HCT116 (cell line): ENCODE measurements at regions not wholly inside any gene's neighbourhood (a gene's known extent, or its start where the extent isn't known, plus 50 kb on each side); places are given as distances from the start of the nearest gene placed in this dataset.

Source experiments
- ATAC-seq: fragments of 200-7000 bp; cut with Tn5 transposase; 2 replicates; pipeline ENCODE4 v1.9.1; 2020; ENCODE audit warnings: mild to moderate bottlenecking, moderate library complexity
- BruUV-seq: library from RNA; stranded (reverse); fragments of 400-500 nt; replicated peaks from 2 replicates; lab custom pipeline; 2021; lab: Mats Ljungman, UMichigan
- CTCF ChIA-PET: fragments of 300-600 bp; sonication (Branson Sonifier 250); formaldehyde crosslinking; loops from one replicate; lab custom pipeline; 2021; ENCODE audit warnings: antibody characterized with exemption; lab: Charles Lee
- POLR2A ChIA-PET: fragments of 300-600, 350-600 bp; sonication (Branson Sonifier 250); formaldehyde crosslinking; loops from one replicate; lab custom pipeline; 2021; ENCODE audit warnings: antibody characterized with exemption; lab: Charles Lee
- RAD21 ChIA-PET, 2 experiments: fragments of 300-600 bp; sonication (Branson Sonifier 250); formaldehyde crosslinking; loops; one replicate each; lab custom pipeline; 2023; ENCODE audit warnings: low total read pairs in 2 of 2; ENCODE audit not compliant: uncharacterized antibody in 2 of 2, unreplicated experiment in 2 of 2, low non-redundant PET in 1 of 2; lab: Charles Lee
- DNase-seq: peaks from one replicate; pipeline ENCODE4 v3.0.0-alpha.2; 2010; ENCODE audit warnings: low read depth, low spot score
- H2AFZ ChIP-seq: fragments of 200-600 bp; shearing (Covaris generic), sonication (generic); 2 replicates; pipeline ENCODE4 v1.6.1; 2017; ENCODE audit warnings: low read depth, mixed run types, mixed read lengths, antibody characterized with exemption, low read length; ENCODE audit not compliant: poor library complexity, severe bottlenecking
- H3K27ac ChIP-seq: 2 replicates; pipeline ENCODE4 v1.5.1; 2012; ENCODE audit warnings: low read depth, low read length
- H3K27me3 ChIP-seq: fragments of 200-600 bp; sonication (generic); 2 replicates; pipeline ENCODE4 v1.6.1; 2016; ENCODE audit warnings: mixed run types, low read length, mixed read lengths; ENCODE audit not compliant: insufficient read depth
- H3K36me3 ChIP-seq, 2 experiments: fragments of 200-500 bp in 1 of 2; fragments of 200-600 bp in 1 of 2; sonication (Bioruptor generic) in 1 of 2; sonication (generic) in 1 of 2; 2 replicates each; pipeline versions ENCODE4 v1.5.1 to v1.6.1; 2014 to 2016; ENCODE audit warnings: low read length in 2 of 2, inconsistent platforms in 1 of 2, mixed read lengths in 1 of 2, mixed run types in 1 of 2; ENCODE audit not compliant: insufficient read depth in 2 of 2, control insufficient read depth in 1 of 2
- H3K4me1 ChIP-seq, 2 experiments: fragments of 200-600 bp in 1 of 2; sonication (generic) in 1 of 2; 2 replicates each; pipeline versions ENCODE4 v1.5.1 to v1.6.1; 2012 to 2017; ENCODE audit warnings: low read length in 2 of 2, inconsistent platforms in 1 of 2, mild to moderate bottlenecking in 1 of 2, mixed read lengths in 1 of 2, mixed run types in 1 of 2, moderate library complexity in 1 of 2; ENCODE audit not compliant: insufficient read depth in 2 of 2, control insufficient read depth in 1 of 2
- H3K4me2 ChIP-seq: fragments of 200-600 bp; sonication (generic); 2 replicates; pipeline ENCODE4 v1.6.1; 2017; ENCODE audit warnings: mixed run types, low read length, mixed read lengths
- H3K4me3 ChIP-seq, 2 experiments: fragments of 200-600 bp in 1 of 2; sonication (generic) in 1 of 2; replicated peaks in 1 of 2; 2 replicates each; pipeline ENCODE4 v1.5.1; 2011 to 2016; ENCODE audit warnings: low read length in 2 of 2, control low read depth in 1 of 2, low read depth in 1 of 2, mild to moderate bottlenecking in 1 of 2, mixed read lengths in 1 of 2, mixed run types in 1 of 2
- H3K79me2 ChIP-seq: fragments of 200-600 bp; sonication (generic); 2 replicates; pipeline ENCODE4 v1.6.1; 2017; ENCODE audit warnings: mild to moderate bottlenecking, mixed run types, low read length, moderate library complexity, mixed read lengths; ENCODE audit not compliant: insufficient read depth
- H3K9ac ChIP-seq: fragments of 200-600 bp; sonication (generic); 2 replicates; pipeline ENCODE4 v1.6.1; 2016; ENCODE audit warnings: low read length, mixed read lengths
- H3K9me2 ChIP-seq: fragments of 200-600 bp; sonication (generic), shearing (Covaris generic); 2 replicates; pipeline ENCODE4 v1.6.1; 2017; ENCODE audit warnings: mixed run types, mild to moderate bottlenecking, moderate library complexity; ENCODE audit not compliant: insufficient read depth
- H3K9me3 ChIP-seq, 2 experiments: fragments of 200-500 bp in 1 of 2; fragments of 200-600 bp in 1 of 2; sonication (Bioruptor generic) in 1 of 2; sonication (generic) in 1 of 2; 2 replicates each; pipeline ENCODE4 v1.6.1; 2014 to 2017; ENCODE audit warnings: low read length in 2 of 2, mixed read lengths in 2 of 2, inconsistent platforms in 1 of 2, low read depth in 1 of 2, mild to moderate bottlenecking in 1 of 2, mixed run types in 1 of 2, moderate library complexity in 1 of 2; ENCODE audit not compliant: control insufficient read depth in 1 of 2, insufficient read depth in 1 of 2
- H4K20me1 ChIP-seq: fragments of 200-600 bp; sonication (generic), shearing (Covaris generic); 2 replicates; pipeline ENCODE4 v1.6.1; 2017; ENCODE audit warnings: mixed run types, mild to moderate bottlenecking, moderate library complexity; ENCODE audit not compliant: insufficient read depth
- ATF3 ChIP-seq: IDR thresholded peaks from 2 replicates; pipeline ENCODE4 v1.6.1; 2012
- CTCF ChIP-seq, 3 experiments: fragments of 200-600 bp in 1 of 3; sonication (generic) in 1 of 3; IDR thresholded peaks in 2 of 3; conservative IDR thresholded peaks in 1 of 3; 2 replicates each; pipeline ENCODE4 v1.5.1; 2012 to 2017; ENCODE audit warnings: low read depth in 2 of 3, low read length in 2 of 3, antibody characterized with exemption in 1 of 3, borderline replicate concordance in 1 of 3, control low read depth in 1 of 3, mild to moderate bottlenecking in 1 of 3, mixed read lengths in 1 of 3, mixed run types in 1 of 3, moderate library complexity in 1 of 3; ENCODE audit not compliant: insufficient read depth in 1 of 3
- EGR1 ChIP-seq: IDR thresholded peaks from 2 replicates; pipeline ENCODE4 v1.6.1; 2012; ENCODE audit warnings: low read depth
- ELF1 ChIP-seq: IDR thresholded peaks from 2 replicates; pipeline ENCODE4 v1.6.1; 2012; ENCODE audit warnings: low read depth, borderline replicate concordance
- EZH2 ChIP-seq: fragments of 200-600 bp; sonication (generic); IDR thresholded peaks from 2 replicates; pipeline ENCODE4 v1.6.1; 2017; ENCODE audit warnings: antibody characterized with exemption, mixed run types
- EZH2phosphoT487 ChIP-seq: fragments of 200-600 bp; IDR thresholded peaks from 2 replicates; pipeline ENCODE4 v1.6.1; 2018; ENCODE audit warnings: antibody characterized with exemption, borderline replicate concordance
- MAX ChIP-seq: IDR thresholded peaks from 2 replicates; pipeline ENCODE4 v1.6.1; 2012
- POLR2AphosphoS5 ChIP-seq: IDR thresholded peaks from 2 replicates; pipeline ENCODE4 v1.6.1; 2011; ENCODE audit warnings: mild to moderate bottlenecking, low read depth, low read length, moderate library complexity
- RAD21 ChIP-seq: IDR thresholded peaks from 2 replicates; pipeline ENCODE4 v1.6.1; 2012; ENCODE audit warnings: low read depth, mild to moderate bottlenecking
- SIN3A ChIP-seq: IDR thresholded peaks from 2 replicates; pipeline ENCODE4 v1.6.1; 2012; ENCODE audit warnings: low read depth
- ZBTB33 ChIP-seq: IDR thresholded peaks from 2 replicates; pipeline ENCODE4 v1.6.1; 2011; ENCODE audit warnings: mild to moderate bottlenecking, low read length, moderate library complexity; ENCODE audit not compliant: insufficient replicate concordance; ENCODE audit errors: extremely low read depth
- ZFX ChIP-seq: fragments of 450-650 bp; IDR thresholded peaks from 2 replicates; pipeline ENCODE4 v1.6.1; 2017
- intact Hi-C: fragments of 100-400 bp; cut with micrococcal nuclease; formaldehyde crosslinking; loops from 2 replicates; pipeline ENCODE4 v1.10.0; 2022

- no peaks in the 10 kb centered on the region for H3K27me3 ChIP-seq
- H3K4me2 ChIP-seq, result no peak overlapping the region
- CTCF ChIA-PET, result interaction anchor here (1.2 kb wide), 1 partner anchor 526 kb away, joined by 3 read pairs; no protein-coding TSS in a partner anchor
- no peaks in the 10 kb centered on the region for H3K4me1 ChIP-seq
- no peak overlapping the region for H3K9ac ChIP-seq
- no peak overlapping the region for H3K27ac ChIP-seq
- H3K9me2 ChIP-seq, result no peaks in the 10 kb centered on the region
- intact Hi-C loops, result no loop called here
- H3K36me3 ChIP-seq, result no peaks in the 10 kb centered on the region
- no peaks in the 10 kb centered on the region for H3K9me3 ChIP-seq
- TF ChIP-seq ZFX (no peak), CTCF (IDR thresholded peaks at IDR 0.05 in 2 of 3, conservative IDR thresholded peaks at IDR 0.05 in 1 of 3; ENCODE audit: borderline replicate concordance in 1 of 3, insufficient read depth in 1 of 3, low read depth in 2 of 3, low read length in 2 of 3) (peak in 1 of 3 experiments; percentile 37; a peak in 2 of 6 replicates)
- H2AFZ ChIP-seq, result no peak overlapping the region
- no peaks in the 10 kb centered on the region for H3K79me2 ChIP-seq
- RAD21 ChIA-PET, result no interaction called here
- DNase-seq, result no peak
- H4K20me1 ChIP-seq, result no peaks in the 10 kb centered on the region
- no peak overlapping the region for H3K4me3 ChIP-seq
- POLR2A ChIA-PET, result no interaction called here
- no TSS peak for BruUV-seq
- no peak for ATAC-seq
These were observed 520.9 kb upstream of the CITED2 start for GRCh38 chr6:139895205-139895793.

GRCh38 chr6:139894271-139894670 lies 519.8 kb upstream of the CITED2 start:
- no peaks in the 10 kb centered on the region for H3K4me1 ChIP-seq
- TF ChIP-seq EZH2 (no peak), ZBTB33 (no peak), MAX (no peak), EZH2phosphoT487 (no peak), RAD21 (no peak), POLR2AphosphoS5 (no peak), CTCF (IDR thresholded peaks at IDR 0.05 in 2 of 3, conservative IDR thresholded peaks at IDR 0.05 in 1 of 3; ENCODE audit: borderline replicate concordance in 1 of 3, insufficient read depth in 1 of 3, low read depth in 2 of 3, low read length in 2 of 3) (no peak), ATF3 (no peak), ZFX (no peak), SIN3A (no peak), ELF1 (no peak), EGR1 (no peak)

More at GRCh38 chr6:139894271-139894670, 519.8 kb upstream of the CITED2 start:
- no peaks in the 10 kb centered on the region for H3K79me2 ChIP-seq
- H3K36me3 ChIP-seq, result no peaks in the 10 kb centered on the region
- H3K27me3 ChIP-seq, result no peaks in the 10 kb centered on the region
- no peak for DNase-seq
- no peak overlapping the region for H3K9ac ChIP-seq
- ChIA-PET POLR2A (interaction anchor here (1.0 kb wide), 1 partner anchor 520 kb away, joined by 3 read pairs; the partner anchor contains the start of gene CITED2), CTCF (interaction anchor here (1.9 kb wide), 1 partner anchor 525 kb away, joined by 5 read pairs; no protein-coding TSS in a partner anchor), RAD21 (no interaction called here)
- intact Hi-C loops, result no loop called here
- ATAC-seq, result no peak
- H2AFZ ChIP-seq, result no peak overlapping the region
- no TSS peak for BruUV-seq
- no peaks in the 10 kb centered on the region for H3K9me3 ChIP-seq
- H4K20me1 ChIP-seq, result no peaks in the 10 kb centered on the region
- H3K4me3 ChIP-seq, result no peak overlapping the region
- no peaks in the 10 kb centered on the region for H3K9me2 ChIP-seq
- H3K4me2 ChIP-seq, result no peak overlapping the region
- H3K27ac ChIP-seq, result no peak overlapping the region
